Sigmoid colon (tissue), 4 donors: ENCODE measurements at regions not wholly inside any gene's neighbourhood (a gene's known extent, or its start where the extent isn't known, plus 50 kb on each side); places are given as distances from the start of the nearest gene placed in this dataset.

ENCODE experiments used
- EP300 ChIP-seq, 4 donors: sonication (generic); formaldehyde crosslinking; IDR thresholded peaks; one replicate each; pipeline ENCODE4 v1.6.1; 2017; ENCODE audit warnings: antibody characterized with exemption in 4 of 4
- POLR2A ChIP-seq, 2 donors: fragments of 450-650 bp; IDR thresholded peaks; one replicate each; pipeline ENCODE4 v1.6.1; 2016; ENCODE audit warnings: antibody characterized with exemption in 2 of 2, mild to moderate bottlenecking in 2 of 2, moderate library complexity in 2 of 2
- TF ChIP-seq, protein P1 (sequence below), 4 experiments: fragments of 450-650 bp in 3 of 4; fragments of 200-600 bp in 1 of 4; IDR thresholded peaks; one replicate each; pipeline ENCODE4 v1.5.1; 2016 to 2019; ENCODE audit warnings: antibody characterized with exemption in 4 of 4, mild to moderate bottlenecking in 3 of 4, moderate library complexity in 2 of 4

DNA sequence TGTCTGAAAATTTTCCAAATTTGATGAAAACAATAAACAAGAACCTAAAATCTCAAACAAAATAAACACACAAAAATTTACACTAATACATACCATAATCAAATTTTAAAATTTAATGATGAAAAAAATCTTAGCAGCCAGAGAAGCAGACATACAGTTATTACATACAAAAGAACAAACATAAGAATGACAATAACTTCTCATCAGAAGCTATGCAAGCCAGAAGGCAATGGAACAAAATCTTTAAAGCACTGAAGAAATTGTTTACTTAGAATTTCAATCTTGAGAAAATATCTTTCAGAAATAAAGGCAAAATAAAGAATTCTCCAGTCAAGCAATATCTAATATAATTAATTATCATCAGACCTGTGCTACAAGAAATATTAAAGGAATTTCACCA is 121.3 kb downstream of the IDS start:
- TF ChIP-seq, protein P1, sequence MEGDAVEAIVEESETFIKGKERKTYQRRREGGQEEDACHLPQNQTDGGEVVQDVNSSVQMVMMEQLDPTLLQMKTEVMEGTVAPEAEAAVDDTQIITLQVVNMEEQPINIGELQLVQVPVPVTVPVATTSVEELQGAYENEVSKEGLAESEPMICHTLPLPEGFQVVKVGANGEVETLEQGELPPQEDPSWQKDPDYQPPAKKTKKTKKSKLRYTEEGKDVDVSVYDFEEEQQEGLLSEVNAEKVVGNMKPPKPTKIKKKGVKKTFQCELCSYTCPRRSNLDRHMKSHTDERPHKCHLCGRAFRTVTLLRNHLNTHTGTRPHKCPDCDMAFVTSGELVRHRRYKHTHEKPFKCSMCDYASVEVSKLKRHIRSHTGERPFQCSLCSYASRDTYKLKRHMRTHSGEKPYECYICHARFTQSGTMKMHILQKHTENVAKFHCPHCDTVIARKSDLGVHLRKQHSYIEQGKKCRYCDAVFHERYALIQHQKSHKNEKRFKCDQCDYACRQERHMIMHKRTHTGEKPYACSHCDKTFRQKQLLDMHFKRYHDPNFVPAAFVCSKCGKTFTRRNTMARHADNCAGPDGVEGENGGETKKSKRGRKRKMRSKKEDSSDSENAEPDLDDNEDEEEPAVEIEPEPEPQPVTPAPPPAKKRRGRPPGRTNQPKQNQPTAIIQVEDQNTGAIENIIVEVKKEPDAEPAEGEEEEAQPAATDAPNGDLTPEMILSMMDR (IDR thresholded peaks at IDR 0.05) = no peak
- TF ChIP-seq POLR2A (IDR thresholded peaks at IDR 0.05) (no peak), EP300 (IDR thresholded peaks at IDR 0.05) (no peak)
